Activated naive CD8-positive, alpha-beta T cell treated with anti-CD3 and anti-CD28 coated beads, Interleukin-2, amount 50 U/mL, for 24 hours (primary cell): ENCODE measurements at regions not wholly inside any gene's neighbourhood (a gene's known extent, or its start where the extent isn't known, plus 50 kb on each side); places are given as distances from the start of the nearest gene placed in this dataset.

Source experiments
- ATAC-seq: fragments of 150-1000 bp; cut with Tn5 transposase; one replicate; pipeline ENCODE4 v1.10.0; 2021
- DNase-seq: peaks from one replicate; pipeline ENCODE4 v3.0.0; 2021
- H3K27ac Mint-ChIP-seq: one replicate; pipeline ENCODE4 v1.8.0; 2021; ENCODE audit warnings: mild to moderate bottlenecking, mixed read lengths
- H3K27me3 Mint-ChIP-seq: one replicate; pipeline ENCODE4 v1.8.0; 2021; ENCODE audit warnings: mixed read lengths
- H3K36me3 Mint-ChIP-seq: one replicate; pipeline ENCODE4 v1.8.0; 2021; ENCODE audit warnings: low read depth, mixed read lengths
- H3K4me1 Mint-ChIP-seq: one replicate; pipeline ENCODE4 v1.8.0; 2021; ENCODE audit warnings: mixed read lengths
- H3K4me3 Mint-ChIP-seq: one replicate; pipeline ENCODE4 v1.8.0; 2021; ENCODE audit warnings: mild to moderate bottlenecking, moderate library complexity, mixed read lengths
- H3K9me3 Mint-ChIP-seq: one replicate; pipeline ENCODE4 v1.8.0; 2021; ENCODE audit warnings: mixed read lengths

- Mint-ChIP-seq H3K27me3 (peaks cover 4% of the 10 kb centered on the region), H3K4me1 (no peaks in the 10 kb centered on the region), H3K36me3 (no peaks in the 10 kb centered on the region), H3K9me3 (peaks cover 4% of the 10 kb centered on the region), H3K27ac (no peak overlapping the region), H3K4me3 (no peak overlapping the region)
- no peak for DNase-seq
- ATAC-seq: no peak
Observed at GRCh38 chr15:98555173-98555515, 93.2 kb upstream of the IGF1R start.

GRCh38 chr15:98556321-98556720 lies 92.0 kb upstream of the IGF1R start:
- peaks cover 2% of the 10 kb centered on the region for H3K27me3 Mint-ChIP-seq
- no peaks in the 10 kb centered on the region for H3K4me1 Mint-ChIP-seq
- no peak overlapping the region for H3K4me3 Mint-ChIP-seq
- ATAC-seq (no peak), DNase-seq (no peak)
- no peaks in the 10 kb centered on the region for H3K9me3 Mint-ChIP-seq
- H3K36me3 Mint-ChIP-seq: no peaks in the 10 kb centered on the region
- no peak overlapping the region for H3K27ac Mint-ChIP-seq

- no peaks in the 10 kb centered on the region for H3K4me1 Mint-ChIP-seq
- no peak for ATAC-seq
- no peaks in the 10 kb centered on the region for H3K36me3 Mint-ChIP-seq
- H3K27me3 Mint-ChIP-seq: peaks cover 2% of the 10 kb centered on the region
- H3K4me3 Mint-ChIP-seq: no peak overlapping the region
- no peaks in the 10 kb centered on the region for H3K9me3 Mint-ChIP-seq
- DNase-seq: no peak
- no peak overlapping the region for H3K27ac Mint-ChIP-seq
Observed at GRCh38 chr15:98560338-98560737, 88.0 kb upstream of the IGF1R start.

GRCh38 chr15:98561169-98561941 lies 87.0 kb upstream of the IGF1R start:
- peaks cover 2% of the 10 kb centered on the region for H3K27me3 Mint-ChIP-seq
- no peak for DNase-seq
- H3K4me3 Mint-ChIP-seq: no peak overlapping the region
- H3K27ac Mint-ChIP-seq: no peak overlapping the region
- no peak for ATAC-seq
- no peaks in the 10 kb centered on the region for H3K4me1 Mint-ChIP-seq
- H3K9me3 Mint-ChIP-seq: no peaks in the 10 kb centered on the region
- H3K36me3 Mint-ChIP-seq: no peaks in the 10 kb centered on the region

- Mint-ChIP-seq H3K36me3 (no peaks in the 10 kb centered on the region), H3K4me3 (no peak overlapping the region), H3K27me3 (peaks cover 4% of the 10 kb centered on the region), H3K4me1 (no peaks in the 10 kb centered on the region), H3K27ac (no peak overlapping the region), H3K9me3 (no peaks in the 10 kb centered on the region)
- ATAC-seq (no peak), DNase-seq (no peak)
Observed at GRCh38 chr15:98562331-98562937, 85.9 kb upstream of the IGF1R start.

- H3K27me3 Mint-ChIP-seq: peaks cover 14% of the 10 kb centered on the region
- H3K4me3 Mint-ChIP-seq: no peak overlapping the region
- DNase-seq: no peak
- no peaks in the 10 kb centered on the region for H3K9me3 Mint-ChIP-seq
- ATAC-seq: no peak
- H3K36me3 Mint-ChIP-seq: no peaks in the 10 kb centered on the region
- no peaks in the 10 kb centered on the region for H3K4me1 Mint-ChIP-seq
- no peak overlapping the region for H3K27ac Mint-ChIP-seq
Observed at GRCh38 chr15:98565566-98565965, 82.8 kb upstream of the IGF1R start.

GRCh38 chr15:98567951-98568350 lies 80.4 kb upstream of the IGF1R start:
- ATAC-seq (no peak), DNase-seq (no peak)
- Mint-ChIP-seq H3K27ac (no peak overlapping the region), H3K27me3 (peaks cover 20% of the 10 kb centered on the region), H3K9me3 (no peaks in the 10 kb centered on the region), H3K36me3 (no peaks in the 10 kb centered on the region), H3K4me1 (no peaks in the 10 kb centered on the region), H3K4me3 (no peak overlapping the region)

GRCh38 chr15:98568382-98569017 lies 79.8 kb upstream of the IGF1R start:
- H3K4me3 Mint-ChIP-seq: no peak overlapping the region
- H3K36me3 Mint-ChIP-seq: no peaks in the 10 kb centered on the region
- no peaks in the 10 kb centered on the region for H3K9me3 Mint-ChIP-seq
- DNase-seq (no peak), ATAC-seq (no peak)
- no peaks in the 10 kb centered on the region for H3K4me1 Mint-ChIP-seq
- H3K27ac Mint-ChIP-seq: no peak overlapping the region
- peaks cover 20% of the 10 kb centered on the region for H3K27me3 Mint-ChIP-seq

- no peaks in the 10 kb centered on the region for H3K36me3 Mint-ChIP-seq
- no peak for ATAC-seq
- H3K4me1 Mint-ChIP-seq: no peaks in the 10 kb centered on the region
Observed at GRCh38 chr15:98570119-98570518, 78.2 kb upstream of the IGF1R start.

GRCh38 chr15:98580572-98580971 lies 67.8 kb upstream of the IGF1R start:
- ATAC-seq (no peak), DNase-seq (no peak)
- Mint-ChIP-seq H3K9me3 (peaks cover 7% of the 10 kb centered on the region), H3K36me3 (no peaks in the 10 kb centered on the region), H3K4me3 (no peak overlapping the region), H3K27ac (no peak overlapping the region), H3K4me1 (no peaks in the 10 kb centered on the region), H3K27me3 (peaks cover 40% of the 10 kb centered on the region)

More at GRCh38 chr15:98570119-98570518, 78.2 kb upstream of the IGF1R start:
- Mint-ChIP-seq H3K27me3 (peaks cover 20% of the 10 kb centered on the region), H3K4me3 (no peak overlapping the region), H3K9me3 (no peaks in the 10 kb centered on the region), H3K27ac (no peak overlapping the region)
- DNase-seq: no peak

GRCh38 chr15:98581715-98582114 lies 66.6 kb upstream of the IGF1R start:
- H3K36me3 Mint-ChIP-seq: no peaks in the 10 kb centered on the region
- no peak for DNase-seq
- ATAC-seq: no peak
- no peaks in the 10 kb centered on the region for H3K4me1 Mint-ChIP-seq
- H3K27ac Mint-ChIP-seq: no peak overlapping the region
- peaks cover 44% of the 10 kb centered on the region for H3K27me3 Mint-ChIP-seq
- no peak overlapping the region for H3K4me3 Mint-ChIP-seq
- peaks cover 7% of the 10 kb centered on the region for H3K9me3 Mint-ChIP-seq

GRCh38 chr15:98582900-98583554 lies 65.3 kb upstream of the IGF1R start:
- no peak for DNase-seq
- H3K36me3 Mint-ChIP-seq: no peaks in the 10 kb centered on the region
- H3K4me3 Mint-ChIP-seq: no peak overlapping the region
- H3K4me1 Mint-ChIP-seq: no peaks in the 10 kb centered on the region
- no peak for ATAC-seq
- H3K9me3 Mint-ChIP-seq: peaks cover 7% of the 10 kb centered on the region
- no peak overlapping the region for H3K27ac Mint-ChIP-seq
- H3K27me3 Mint-ChIP-seq: peaks cover 44% of the 10 kb centered on the region

GRCh38 chr15:98583771-98584430 lies 64.4 kb upstream of the IGF1R start:
- Mint-ChIP-seq H3K36me3 (no peaks in the 10 kb centered on the region), H3K27me3 (peaks cover 43% of the 10 kb centered on the region), H3K27ac (no peak overlapping the region), H3K4me1 (no peaks in the 10 kb centered on the region), H3K9me3 (peaks cover 2% of the 10 kb centered on the region), H3K4me3 (no peak overlapping the region)
- DNase-seq: no peak
- ATAC-seq: no peak

- H3K27me3 Mint-ChIP-seq: peaks cover 37% of the 10 kb centered on the region
- no peak overlapping the region for H3K4me3 Mint-ChIP-seq
- no peak for DNase-seq
- H3K4me1 Mint-ChIP-seq: no peaks in the 10 kb centered on the region
- no peak overlapping the region for H3K27ac Mint-ChIP-seq
- ATAC-seq: no peak
- H3K9me3 Mint-ChIP-seq: no peaks in the 10 kb centered on the region
- no peaks in the 10 kb centered on the region for H3K36me3 Mint-ChIP-seq
Observed at GRCh38 chr15:98586066-98586465, 62.3 kb upstream of the IGF1R start.
